H9 (cell line): ENCODE measurements at regions not wholly inside any gene's neighbourhood (a gene's known extent, or its start where the extent isn't known, plus 50 kb on each side); places are given as distances from the start of the nearest gene placed in this dataset.

Source experiments
- DNase-seq: peaks from one replicate; pipeline ENCODE4 v3.0.0-alpha.2; 2017
- H2AFZ ChIP-seq: one replicate; pipeline ENCODE4 v1.6.1; 2013; ENCODE audit warnings: mild to moderate bottlenecking, low read length, control low read depth, moderate library complexity
- H2AK5ac ChIP-seq: 2 replicates; pipeline ENCODE4 v1.6.1; 2013; ENCODE audit warnings: low read length, control low read depth, mixed read lengths; ENCODE audit not compliant: insufficient read length
- H2BK120ac ChIP-seq: one replicate; pipeline ENCODE4 v1.6.1; 2013; ENCODE audit warnings: low read depth, mild to moderate bottlenecking, low read length, control low read depth, inconsistent platforms; ENCODE audit not compliant: poor library complexity, severe bottlenecking
- H2BK12ac ChIP-seq: 2 replicates; pipeline ENCODE4 v1.6.1; 2013; ENCODE audit warnings: low read length, control low read depth, mixed read lengths, low read depth; ENCODE audit not compliant: insufficient read length
- H2BK15ac ChIP-seq: 2 replicates; pipeline ENCODE4 v1.6.1; 2013; ENCODE audit warnings: low read depth, low read length, control low read depth
- H2BK20ac ChIP-seq: one replicate; pipeline ENCODE4 v1.6.1; 2013; ENCODE audit warnings: low read depth, mild to moderate bottlenecking, low read length, control low read depth, inconsistent platforms; ENCODE audit not compliant: poor library complexity, severe bottlenecking
- H2BK5ac ChIP-seq: 2 replicates; pipeline ENCODE4 v1.6.1; 2013; ENCODE audit warnings: low read length, control low read depth, mixed read lengths; ENCODE audit not compliant: insufficient read length
- H3K14ac ChIP-seq: 2 replicates; pipeline ENCODE4 v1.6.1; 2013; ENCODE audit warnings: low read length, control low read depth; ENCODE audit not compliant: insufficient read depth
- H3K18ac ChIP-seq: 2 replicates; pipeline ENCODE4 v1.6.1; 2013; ENCODE audit warnings: low read depth, mild to moderate bottlenecking, mixed read lengths, low read length, control low read depth; ENCODE audit not compliant: insufficient read length
- H3K23ac ChIP-seq: 2 replicates; pipeline ENCODE4 v1.6.1; 2013; ENCODE audit warnings: low read length, control low read depth, mixed read lengths, low read depth; ENCODE audit not compliant: insufficient read length
- H3K23me2 ChIP-seq: 2 replicates; pipeline ENCODE4 v1.6.1; 2013; ENCODE audit warnings: low read depth, mild to moderate bottlenecking, mixed read lengths, low read length, control low read depth; ENCODE audit not compliant: insufficient read length, poor library complexity, severe bottlenecking
- H3K27ac ChIP-seq: 2 replicates; pipeline ENCODE4 v1.5.1; 2013; ENCODE audit warnings: low read length, control low read depth, mixed read lengths, low read depth; ENCODE audit not compliant: insufficient read length
- H3K27me3 ChIP-seq: 2 replicates; pipeline ENCODE4 v1.6.1; 2013; ENCODE audit warnings: low read length, control low read depth, inconsistent platforms; ENCODE audit not compliant: insufficient read depth
- H3K4ac ChIP-seq: 2 replicates; pipeline ENCODE4 v1.6.1; 2013; ENCODE audit warnings: low read depth, mild to moderate bottlenecking, control low read depth, inconsistent platforms, low read length, moderate library complexity
- H3K4me1 ChIP-seq: 2 replicates; pipeline ENCODE4 v1.6.1; 2013; ENCODE audit warnings: low read length, control low read depth, inconsistent platforms; ENCODE audit not compliant: insufficient read depth
- H3K4me2 ChIP-seq: 2 replicates; pipeline ENCODE4 v1.6.1; 2013; ENCODE audit warnings: low read length, control low read depth, mixed read lengths; ENCODE audit not compliant: insufficient read length, insufficient read depth
- H3K56ac ChIP-seq: 2 replicates; pipeline ENCODE4 v1.6.1; 2013; ENCODE audit warnings: low read depth, mild to moderate bottlenecking, mixed read lengths, low read length, control low read depth; ENCODE audit not compliant: insufficient read length
- H3K79me1 ChIP-seq: 2 replicates; pipeline ENCODE4 v1.6.1; 2013; ENCODE audit warnings: low read depth, mild to moderate bottlenecking, moderate library complexity, low read length, control low read depth, inconsistent platforms; ENCODE audit not compliant: insufficient read depth, poor library complexity, severe bottlenecking
- H3K79me2 ChIP-seq: 2 replicates; pipeline ENCODE4 v1.6.1; 2013; ENCODE audit warnings: low read length, control low read depth, inconsistent platforms; ENCODE audit not compliant: insufficient read depth
- H3K9ac ChIP-seq: 2 replicates; pipeline ENCODE4 v1.6.1; 2013; ENCODE audit warnings: low read length, control low read depth, mixed read lengths; ENCODE audit not compliant: insufficient read length; ENCODE audit errors: extremely low read depth
- H3K9me3 ChIP-seq: one replicate; pipeline ENCODE4 v1.6.1; 2013; ENCODE audit warnings: low read depth, low read length, inconsistent platforms; ENCODE audit not compliant: control insufficient read depth
- H3T11ph ChIP-seq: one replicate; pipeline ENCODE4 v1.6.1; 2013; ENCODE audit warnings: mild to moderate bottlenecking, low read length, control low read depth, inconsistent platforms
- H4K20me1 ChIP-seq: one replicate; pipeline ENCODE4 v1.6.1; 2013; ENCODE audit not compliant: control insufficient read depth, insufficient read length, insufficient read depth
- H4K5ac ChIP-seq: 2 replicates; pipeline ENCODE4 v1.6.1; 2013; ENCODE audit warnings: low read depth, mild to moderate bottlenecking, mixed read lengths, low read length, control low read depth; ENCODE audit not compliant: insufficient read length
- H4K8ac ChIP-seq: replicated peaks from 2 replicates; pipeline ENCODE4 v1.6.1; 2013; ENCODE audit warnings: low read length, control low read depth, mixed read lengths, low read depth; ENCODE audit not compliant: insufficient read length
- H4K91ac ChIP-seq: 2 replicates; pipeline ENCODE4 v1.6.1; 2013; ENCODE audit warnings: low read depth, mild to moderate bottlenecking, moderate library complexity, mixed read lengths, low read length, control low read depth; ENCODE audit not compliant: insufficient read length
- H3K27ac Mint-ChIP-seq, 3 experiments: 2 replicates in 2 of 3; 3 replicates in 1 of 3; pipeline ENCODE4 v1.8.0; 2020 to 2021; ENCODE audit warnings: mixed read lengths in 3 of 3, mild to moderate bottlenecking in 1 of 3, moderate library complexity in 1 of 3
- H3K27me3 Mint-ChIP-seq: 2 replicates; pipeline ENCODE4 v1.8.0; 2021; ENCODE audit warnings: low read depth, mild to moderate bottlenecking, moderate library complexity, mixed read lengths
- H3K36me3 Mint-ChIP-seq, 3 experiments: 2 replicates in 2 of 3; 3 replicates in 1 of 3; pipeline ENCODE4 v1.8.0; 2020 to 2021; ENCODE audit warnings: low read depth in 3 of 3, mixed read lengths in 3 of 3; ENCODE audit not compliant: insufficient read depth in 1 of 3
- H3K4me1 Mint-ChIP-seq, 2 experiments: 2 replicates each; pipeline ENCODE4 v1.8.0; 2020; ENCODE audit warnings: mixed read lengths in 2 of 2
- H3K4me3 Mint-ChIP-seq, 2 experiments: 2 replicates in 1 of 2; 3 replicates in 1 of 2; pipeline ENCODE4 v1.8.0; 2020 to 2021; ENCODE audit warnings: mild to moderate bottlenecking in 2 of 2, mixed read lengths in 2 of 2, moderate library complexity in 1 of 2
- H3K9me3 Mint-ChIP-seq, 2 experiments: 2 replicates in 1 of 2; 3 replicates in 1 of 2; pipeline ENCODE4 v1.8.0; 2020; ENCODE audit warnings: mild to moderate bottlenecking in 2 of 2, mixed read lengths in 2 of 2, moderate library complexity in 1 of 2
- WGBS: extraction: QIAGEN DNeasy Blood & Tissue Kit; methylation state at CpG from one replicate; pipeline ENCODE4 v1.1.7; 2013; ENCODE audit warnings: missing lambda C conversion rate, low lambda C conversion rate, mixed read lengths; ENCODE audit not compliant: insufficient read length; ENCODE audit errors: extremely low coverage; 5-methylcytosine and 5-hydroxymethylcytosine counted together
- TF ChIP-seq, protein P1 (sequence below): fragments of 200-600 bp; sonication (generic); conservative IDR thresholded peaks from 3 replicates; pipeline ENCODE4 v1.8.0; 2021; ENCODE audit warnings: antibody characterized with exemption, mild to moderate bottlenecking

DNA sequence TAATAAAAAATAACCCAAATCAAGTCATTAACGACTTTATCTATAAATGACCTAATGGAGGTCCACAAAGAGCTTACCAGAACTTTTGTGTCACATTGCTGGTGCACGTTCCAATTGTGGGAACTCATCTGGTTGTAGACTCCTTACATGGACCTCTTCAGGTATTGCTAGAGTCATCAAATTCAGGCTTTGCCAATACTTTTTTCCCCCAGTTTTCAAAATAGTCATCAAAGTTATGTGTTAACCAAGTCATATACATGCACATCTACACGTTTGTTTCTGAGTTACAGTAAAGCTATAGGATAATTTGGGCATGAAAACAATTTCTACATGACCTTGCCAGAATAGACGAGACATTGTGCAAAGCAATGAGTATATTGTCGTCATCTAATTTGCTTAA, 76.2 kb upstream of the ADAMTS18 start:
- Histone ChIP-seq H3K27ac (no peak overlapping the region), H3K79me2 (no peaks in the 10 kb centered on the region), H3K9me3 (no peaks in the 10 kb centered on the region), H3K23me2 (no peaks in the 10 kb centered on the region), H2BK5ac (no peak overlapping the region), H3K27me3 (no peaks in the 10 kb centered on the region), H3K56ac (no peak overlapping the region), H4K91ac (no peak overlapping the region), H3K18ac (no peak overlapping the region), H3K4me1 (no peaks in the 10 kb centered on the region), H4K5ac (no peak overlapping the region), H3K4ac (no peak overlapping the region), H3K23ac (no peak overlapping the region), H2AFZ (no peak overlapping the region), H2BK120ac (no peak overlapping the region), H3K4me2 (no peak overlapping the region), H3K79me1 (no peaks in the 10 kb centered on the region), H3K14ac (no peak overlapping the region), H2BK15ac (no peak overlapping the region), H4K20me1 (no peaks in the 10 kb centered on the region), H2BK20ac (no peak overlapping the region), H3K9ac (no peak overlapping the region), H2BK12ac (no peak overlapping the region), H4K8ac (no peak overlapping the region), H3T11ph (no peak overlapping the region), H2AK5ac (no peak overlapping the region)
- no CpG with 5 or more reads among the region's 5 CpGs for WGBS
- DNase-seq: no peak
- no peak overlapping the region for H3K27ac Mint-ChIP-seq
- TF ChIP-seq, protein P1, sequence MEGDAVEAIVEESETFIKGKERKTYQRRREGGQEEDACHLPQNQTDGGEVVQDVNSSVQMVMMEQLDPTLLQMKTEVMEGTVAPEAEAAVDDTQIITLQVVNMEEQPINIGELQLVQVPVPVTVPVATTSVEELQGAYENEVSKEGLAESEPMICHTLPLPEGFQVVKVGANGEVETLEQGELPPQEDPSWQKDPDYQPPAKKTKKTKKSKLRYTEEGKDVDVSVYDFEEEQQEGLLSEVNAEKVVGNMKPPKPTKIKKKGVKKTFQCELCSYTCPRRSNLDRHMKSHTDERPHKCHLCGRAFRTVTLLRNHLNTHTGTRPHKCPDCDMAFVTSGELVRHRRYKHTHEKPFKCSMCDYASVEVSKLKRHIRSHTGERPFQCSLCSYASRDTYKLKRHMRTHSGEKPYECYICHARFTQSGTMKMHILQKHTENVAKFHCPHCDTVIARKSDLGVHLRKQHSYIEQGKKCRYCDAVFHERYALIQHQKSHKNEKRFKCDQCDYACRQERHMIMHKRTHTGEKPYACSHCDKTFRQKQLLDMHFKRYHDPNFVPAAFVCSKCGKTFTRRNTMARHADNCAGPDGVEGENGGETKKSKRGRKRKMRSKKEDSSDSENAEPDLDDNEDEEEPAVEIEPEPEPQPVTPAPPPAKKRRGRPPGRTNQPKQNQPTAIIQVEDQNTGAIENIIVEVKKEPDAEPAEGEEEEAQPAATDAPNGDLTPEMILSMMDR: no peak
- no peak overlapping the region for H3K4me3 Mint-ChIP-seq
- H3K4me1 Mint-ChIP-seq: peaks cover 2 to 3% of the 10 kb centered on the region in 2 experiments; a peak in 3 of 4 replicates
- H3K36me3 Mint-ChIP-seq: no peaks in the 10 kb centered on the region
- no peaks in the 10 kb centered on the region for H3K9me3 Mint-ChIP-seq
- H3K27me3 Mint-ChIP-seq: peaks cover 9% of the 10 kb centered on the region
